GM13977 (cell line): ENCODE measurements at regions not wholly inside any gene's neighbourhood (a gene's known extent, or its start where the extent isn't known, plus 50 kb on each side); places are given as distances from the start of the nearest gene placed in this dataset.
"Not testable (repeated sequence)": the region's sequence is repeated elsewhere in the genome, so short reads cannot be mapped to it uniquely, and the experiment has no call there.

Source experiments
- DNase-seq: peaks from one replicate; pipeline ENCODE4 v3.0.0; 2012; ENCODE audit warnings: low spot score
- CTCF ChIP-seq: IDR thresholded peaks from 2 replicates; pipeline ENCODE4 v1.5.1; 2012; ENCODE audit warnings: mild to moderate bottlenecking, control low read depth; ENCODE audit not compliant: insufficient read depth; ENCODE audit errors: extremely low read depth, missing control alignments
- in situ Hi-C: fragments of 300-500 bp; cut with MboI; formaldehyde crosslinking; loops from one replicate; pipeline ENCODE4 v1.12.0; 2022; ENCODE audit warnings: low sequenced_read_pairs, low pct_unique_long_range_greater_than_20kb, mixed read lengths, inconsistent platforms; ENCODE audit not compliant: unreplicated experiment

DNA sequence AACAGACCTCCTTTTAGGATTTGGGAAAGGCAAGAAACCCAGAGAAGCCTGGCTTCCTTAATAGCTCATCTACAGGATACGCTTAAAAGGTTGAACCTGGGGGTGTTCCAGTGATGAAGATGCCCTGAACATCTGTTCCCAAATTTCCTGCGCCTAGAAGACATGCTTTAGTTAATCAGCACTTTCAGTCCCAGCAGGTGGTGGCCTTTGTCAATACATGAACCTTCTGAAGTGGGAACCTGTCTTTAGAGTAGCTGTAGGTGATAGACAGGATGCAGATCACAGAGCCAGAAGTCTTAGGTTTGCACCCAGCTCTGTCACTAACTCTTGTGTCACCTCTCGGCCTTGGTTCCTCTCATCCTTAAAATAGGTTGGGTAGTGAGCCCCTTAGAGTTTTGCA, 149.7 kb upstream of the SYNPR start:
- in situ Hi-C loops: no loop called here
- TF ChIP-seq CTCF: no peak
- DNase-seq: no peak

- no peak for DNase-seq
- no peak for TF ChIP-seq CTCF
- in situ Hi-C loops: no loop called here
Measured at GRCh38 chr3:63130625-63131024, 147.5 kb upstream of the SYNPR start.

DNA sequence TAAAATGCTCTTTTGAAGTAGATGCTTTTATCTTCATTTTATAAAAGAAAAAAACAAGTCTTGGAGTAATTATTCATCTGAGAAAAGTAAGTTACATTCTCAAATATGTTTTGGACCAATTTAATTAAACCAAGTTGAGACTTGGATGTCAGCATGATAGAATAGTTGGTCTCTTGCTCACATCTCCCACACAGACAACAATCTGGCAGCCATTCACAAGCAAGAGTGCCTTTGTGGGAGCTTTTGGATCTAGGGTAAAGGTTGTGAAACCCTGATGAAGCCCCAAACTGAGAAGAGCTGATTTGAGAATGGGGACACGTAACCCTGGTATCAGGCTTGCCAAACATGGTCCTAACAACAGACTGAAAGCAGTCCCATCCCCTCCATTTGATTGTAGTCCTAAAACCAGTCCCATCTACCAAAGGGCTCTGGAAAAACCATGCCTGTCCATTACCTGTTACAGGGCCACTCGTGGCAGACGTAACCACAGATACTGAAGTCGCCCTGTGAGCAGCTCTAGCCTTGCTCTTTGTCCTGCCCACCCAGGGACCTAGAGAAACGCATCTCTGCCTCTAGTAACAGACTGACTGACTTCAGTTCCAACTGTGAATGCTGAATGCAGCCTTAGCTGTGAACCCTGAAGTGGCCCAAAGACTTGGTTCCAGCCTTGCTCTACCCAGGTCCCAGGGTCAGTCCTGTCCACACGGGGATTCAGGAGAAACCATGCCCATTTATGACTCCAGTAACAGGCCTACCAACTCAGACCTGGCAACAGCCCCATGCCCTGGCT, 145.5 kb upstream of the SYNPR start:
- in situ Hi-C loops: no loop called here
- DNase-seq: no peak

DNA sequence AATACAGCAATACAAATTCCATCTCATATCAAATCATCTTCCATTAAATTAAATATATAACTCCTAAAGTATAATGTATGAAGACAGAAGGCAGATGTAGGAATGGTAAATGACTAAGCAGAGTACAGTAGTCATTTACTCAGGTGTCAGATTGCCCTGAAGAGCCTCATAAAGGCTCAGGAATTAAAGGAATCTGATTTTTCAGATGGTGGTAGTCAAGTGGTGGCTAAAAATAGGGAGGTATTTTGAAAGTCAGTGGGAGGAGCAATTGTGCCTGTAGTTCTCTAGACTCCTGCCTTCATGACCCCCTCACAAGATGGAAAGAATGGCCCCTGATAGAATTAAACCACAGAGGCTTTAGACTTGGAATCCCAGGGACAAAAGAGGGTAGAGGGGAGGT, 142.7 kb upstream of the SYNPR start:
- no peak for TF ChIP-seq CTCF
- in situ Hi-C loops: no loop called here
- no peak for DNase-seq

More for the DNA sequence above, 145.5 kb upstream of the SYNPR start:
- TF ChIP-seq CTCF: no peak

DNA sequence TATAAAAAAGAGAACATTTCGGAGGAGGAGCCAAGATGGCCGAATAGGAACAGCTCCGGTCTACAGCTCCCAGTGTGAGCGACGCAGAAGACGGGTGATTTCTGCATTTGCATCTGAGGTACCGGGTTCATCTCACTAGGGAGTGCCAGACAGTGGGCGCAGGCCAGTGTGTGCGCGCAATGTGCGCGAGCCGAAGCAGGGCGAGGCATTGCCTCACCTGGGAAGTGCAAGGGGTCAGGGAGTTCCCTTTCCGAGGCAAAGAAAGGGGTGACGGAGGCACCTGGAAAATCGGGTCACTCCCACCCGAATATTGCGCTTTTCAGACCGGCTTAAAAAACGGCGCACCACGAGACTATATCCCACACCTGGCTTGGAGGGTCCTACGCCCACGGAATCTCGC, 141.9 kb upstream of the SYNPR start:
- DNase-seq, in situ Hi-C loops: not testable (repeated sequence)

- no peak for DNase-seq
- in situ Hi-C loops: no loop called here
- no peak for TF ChIP-seq CTCF
Measured at GRCh38 chr3:63142681-63143080, 135.4 kb upstream of the SYNPR start.

DNA sequence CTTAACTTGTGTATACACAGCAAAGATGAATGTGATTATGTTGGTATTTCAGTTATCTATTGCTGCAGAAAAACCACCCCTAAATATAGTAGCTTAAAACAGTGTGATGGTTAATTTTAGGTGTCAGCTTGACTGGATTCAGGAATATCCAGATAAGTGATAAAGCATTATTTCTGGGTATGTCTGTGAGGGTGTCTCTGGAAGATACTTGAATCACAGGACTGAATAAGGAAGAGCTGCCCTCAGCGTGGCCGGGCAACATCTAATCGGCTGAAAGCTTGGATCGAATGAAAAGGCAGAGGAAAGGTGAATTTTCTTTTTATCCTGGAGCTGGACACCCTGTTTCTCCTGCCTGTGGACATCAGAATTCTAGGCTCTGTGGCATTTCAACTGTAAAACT, 132.0 kb upstream of the SYNPR start:
- in situ Hi-C loops: no loop called here
- no peak for DNase-seq

More for the DNA sequence above, 132.0 kb upstream of the SYNPR start:
- no peak for TF ChIP-seq CTCF
